Heart right ventricle (tissue), 16 donors: ENCODE measurements at regions not wholly inside any gene's neighbourhood (a gene's known extent, or its start where the extent isn't known, plus 50 kb on each side); places are given as distances from the start of the nearest gene placed in this dataset.

Experiments used
- ATAC-seq, 8 donors: fragments of 200-7000 bp; cut with Tn5 transposase; one replicate each; pipeline ENCODE4 v1.9.1; 2020; ENCODE audit warnings: mild to moderate bottlenecking in 8 of 8, moderate library complexity in 8 of 8, moderate number of reproducible peaks in 1 of 8
- DNase-seq, 2 donors: peaks; one replicate each; pipeline ENCODE4 v3.0.0-alpha.2; 2020
- H3K27ac ChIP-seq, 10 donors: fragments of 200-600 bp; sonication (generic) in 2 of 10; one replicate each; pipeline versions ENCODE4 v1.5.0 to v1.8.0; 2020 to 2022; ENCODE audit warnings: mild to moderate bottlenecking in 3 of 10
- H3K27me3 ChIP-seq, 7 donors: fragments of 200-600 bp; one replicate each; pipeline ENCODE4 v1.8.0; 2021 to 2022; ENCODE audit warnings: mild to moderate bottlenecking in 2 of 7
- H3K36me3 ChIP-seq, 9 donors: fragments of 200-600 bp; sonication (generic) in 1 of 9; one replicate each; pipeline versions ENCODE4 v1.5.0 to v1.8.0; 2020 to 2022; ENCODE audit warnings: mild to moderate bottlenecking in 2 of 9
- H3K4me1 ChIP-seq, 9 donors: fragments of 200-600 bp; sonication (generic) in 1 of 9; one replicate each; pipeline versions ENCODE4 v1.5.0 to v1.8.0; 2020 to 2022; ENCODE audit warnings: mild to moderate bottlenecking in 4 of 9
- H3K4me3 ChIP-seq, 10 donors: fragments of 200-600 bp; sonication (generic) in 2 of 10; one replicate each; pipeline versions ENCODE4 v1.5.0 to v1.8.0; 2020 to 2022; ENCODE audit warnings: mild to moderate bottlenecking in 7 of 10, moderate library complexity in 2 of 10
- H3K9me3 ChIP-seq, 11 donors: fragments of 200-600 bp in 10 of 11; sonication (generic) in 2 of 11; one replicate each; pipeline versions ENCODE4 v1.5.0 to v1.8.0; 2013 to 2022; ENCODE audit warnings: mild to moderate bottlenecking in 2 of 11, control low read depth in 1 of 11, moderate library complexity in 1 of 11
- WGBS, 2 donors: extraction: QIAGEN DNeasy Blood & Tissue Kit; methylation state at CpG; one replicate each; pipeline ENCODE4 v1.1.7; 2013; ENCODE audit warnings: inconsistent platforms in 1 of 2; 5-methylcytosine and 5-hydroxymethylcytosine counted together
- intact Hi-C, 10 donors: fragments of 100-400 bp; cut with DNase I; formaldehyde crosslinking; loops; one replicate each; pipeline versions ENCODE4 v1.11.1 to v1.14.2; 2022
- TF ChIP-seq, protein P1 (sequence below), 9 donors: fragments of 200-600 bp; sonication (generic) in 2 of 9; IDR thresholded peaks; one replicate each; pipeline versions ENCODE4 v1.5.0 to v1.8.0; 2021 to 2022; ENCODE audit warnings: antibody characterized with exemption in 9 of 9, mild to moderate bottlenecking in 5 of 9, moderate library complexity in 1 of 9
- donor health status: Arrhythmogenic right ventricular cardiomyopathy.
- donor health status: ischemic (EF 13 %, LVEDD 7.1; RV severe dilation, severe dysfunction).
- donor health status: healthy with polysubstance abuse.
- donor health status: DM: no; HTN: yes; CAD: no.
- donor health status: DM: no; HTN: no; CAD: no.
- donor health status: ischemic (EF 25% LVEDD 6.9; RV normal size, moderate dysfunction).
- donor health status: ischemic (EF 25% LVEDD 5.7; RV mildly dilated, moderate dysfunction).
- donor health status: healthy.
- donor health status: DM: yes; HTN: yes; CAD: no.
- donor health status: Ischemic cardiomyopathy.
- donor health status: ischemic (EF 35%, LVEDD 5.7; RV mildly dilated, moderate dysfunction).
- donor health status: nonischemic (EF 11% LVEDD 7.7; RV severe dilation, severe dysfunction).
- donor health status: DM: yes; HTN: yes; CAD: no.
- donor health status: PGD.
- donor health status: ischemic (EF 29% LVEDD 5.4; RV normal size, mild dysfunction).
- donor health status: nonischemic (EF 23%, LVEDD 6.1; RV moderate dilation, normal function).

DNA sequence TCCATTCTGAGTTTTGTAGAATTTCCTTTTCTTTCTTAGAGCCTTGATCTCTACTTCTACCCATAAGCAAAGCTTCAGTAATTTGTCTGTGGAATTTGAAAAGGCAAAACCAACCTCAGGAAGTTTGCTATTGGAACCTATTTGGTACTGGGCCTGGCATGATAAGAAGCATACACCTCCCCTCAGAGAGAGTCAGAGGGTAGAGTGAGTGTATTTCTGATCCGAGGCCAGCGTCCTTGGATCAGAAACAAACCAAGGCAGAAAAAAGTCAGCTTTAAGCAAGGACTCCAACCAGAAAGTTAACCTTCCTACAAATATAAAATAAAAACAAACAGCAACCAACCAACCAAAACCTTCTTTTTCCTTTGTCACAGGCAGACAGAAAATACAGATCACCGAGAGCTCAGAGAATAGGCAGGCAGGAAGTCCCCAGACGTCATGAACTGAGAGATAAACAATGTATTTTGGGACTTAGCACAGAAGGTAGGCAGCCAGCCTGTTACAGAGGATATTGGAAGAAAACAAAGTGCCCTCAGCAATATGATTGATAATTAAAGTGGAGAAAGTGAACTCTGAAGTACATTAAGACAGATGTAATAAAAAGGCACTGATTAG lies 141.5 kb downstream of the NEDD1 start:
- peak in 2 of 8 donors; percentile 61 for ATAC-seq
- Histone ChIP-seq H3K27ac (peak overlapping the region in 1 of 10 donors; percentile 34), H3K27me3 (no peaks in the 10 kb centered on the region), H3K9me3 (no peaks in the 10 kb centered on the region), H3K36me3 (no peaks in the 10 kb centered on the region), H3K4me1 (no peaks in the 10 kb centered on the region), H3K4me3 (no peak overlapping the region)
- intact Hi-C loops: no loop called here
- TF ChIP-seq, protein P1, sequence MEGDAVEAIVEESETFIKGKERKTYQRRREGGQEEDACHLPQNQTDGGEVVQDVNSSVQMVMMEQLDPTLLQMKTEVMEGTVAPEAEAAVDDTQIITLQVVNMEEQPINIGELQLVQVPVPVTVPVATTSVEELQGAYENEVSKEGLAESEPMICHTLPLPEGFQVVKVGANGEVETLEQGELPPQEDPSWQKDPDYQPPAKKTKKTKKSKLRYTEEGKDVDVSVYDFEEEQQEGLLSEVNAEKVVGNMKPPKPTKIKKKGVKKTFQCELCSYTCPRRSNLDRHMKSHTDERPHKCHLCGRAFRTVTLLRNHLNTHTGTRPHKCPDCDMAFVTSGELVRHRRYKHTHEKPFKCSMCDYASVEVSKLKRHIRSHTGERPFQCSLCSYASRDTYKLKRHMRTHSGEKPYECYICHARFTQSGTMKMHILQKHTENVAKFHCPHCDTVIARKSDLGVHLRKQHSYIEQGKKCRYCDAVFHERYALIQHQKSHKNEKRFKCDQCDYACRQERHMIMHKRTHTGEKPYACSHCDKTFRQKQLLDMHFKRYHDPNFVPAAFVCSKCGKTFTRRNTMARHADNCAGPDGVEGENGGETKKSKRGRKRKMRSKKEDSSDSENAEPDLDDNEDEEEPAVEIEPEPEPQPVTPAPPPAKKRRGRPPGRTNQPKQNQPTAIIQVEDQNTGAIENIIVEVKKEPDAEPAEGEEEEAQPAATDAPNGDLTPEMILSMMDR (IDR thresholded peaks at IDR 0.05): no peak
- DNase-seq: no peak
- WGBS, 2 donors: 24 to 28% methylated on average over 4 of the region's 4 CpGs

DNA sequence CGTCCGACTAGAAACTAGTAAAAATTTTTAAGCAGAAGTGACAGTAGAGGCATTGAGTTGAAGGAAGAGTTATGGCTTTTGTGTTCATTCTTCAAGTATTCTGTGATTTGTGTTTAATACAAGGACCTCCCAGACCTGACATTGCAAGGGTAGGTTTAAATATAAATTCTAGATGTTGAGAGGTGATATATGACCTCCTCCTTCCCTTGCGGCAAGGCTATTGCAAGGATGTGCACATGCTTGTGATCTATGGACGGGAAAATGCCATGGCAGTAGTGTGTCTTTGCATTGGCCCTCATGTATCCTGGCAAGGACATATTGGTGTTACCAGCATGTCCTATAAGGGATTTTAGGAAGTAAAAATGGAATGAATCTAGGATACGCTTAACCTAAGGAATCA lies 143.5 kb downstream of the NEDD1 start:
- Histone ChIP-seq H3K36me3 (no peaks in the 10 kb centered on the region), H3K4me1 (no peaks in the 10 kb centered on the region), H3K27me3 (no peaks in the 10 kb centered on the region), H3K4me3 (no peak overlapping the region), H3K9me3 (no peaks in the 10 kb centered on the region), H3K27ac (no peak overlapping the region)
- no peak for DNase-seq
- intact Hi-C loops: no loop called here
- no peak for ATAC-seq
- 75 to 89% methylated on average over 5 of the region's 5 CpGs for WGBS, 2 donors
- TF ChIP-seq, protein P1 (IDR thresholded peaks at IDR 0.05): no peak

DNA sequence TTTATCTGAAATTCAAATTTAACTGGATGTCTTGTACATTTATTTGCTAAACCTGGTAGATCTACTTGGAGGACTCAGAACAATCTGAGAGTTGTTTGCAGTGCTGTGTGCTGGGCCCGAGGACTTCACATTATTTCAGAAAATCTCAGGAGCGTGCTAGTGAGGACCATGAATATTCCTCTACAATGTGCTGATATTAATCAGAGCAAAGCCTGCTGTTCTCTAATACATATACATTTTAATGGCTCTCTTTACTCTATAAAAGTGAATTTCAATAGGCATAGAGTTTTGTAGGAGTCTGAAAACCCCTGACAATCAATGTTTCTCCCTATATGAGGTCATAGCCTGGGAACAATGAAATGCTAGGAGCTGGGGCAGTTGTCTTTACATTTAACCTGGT lies 144.3 kb downstream of the NEDD1 start:
- no peaks in the 10 kb centered on the region for H3K27me3 ChIP-seq
- no peak overlapping the region for H3K4me3 ChIP-seq
- peaks cover 0 to under 1% (median 0%) of the 10 kb centered on the region in 11 donors for H3K9me3 ChIP-seq
- WGBS, 2 donors: 97% methylated on average over 2 of the region's 2 CpGs
- no peak for ATAC-seq
- no peaks in the 10 kb centered on the region for H3K4me1 ChIP-seq
- H3K27ac ChIP-seq: no peak overlapping the region
- TF ChIP-seq, protein P1 (IDR thresholded peaks at IDR 0.05): no peak
- DNase-seq: no peak
- intact Hi-C loops: no loop called here
- no peaks in the 10 kb centered on the region for H3K36me3 ChIP-seq

DNA sequence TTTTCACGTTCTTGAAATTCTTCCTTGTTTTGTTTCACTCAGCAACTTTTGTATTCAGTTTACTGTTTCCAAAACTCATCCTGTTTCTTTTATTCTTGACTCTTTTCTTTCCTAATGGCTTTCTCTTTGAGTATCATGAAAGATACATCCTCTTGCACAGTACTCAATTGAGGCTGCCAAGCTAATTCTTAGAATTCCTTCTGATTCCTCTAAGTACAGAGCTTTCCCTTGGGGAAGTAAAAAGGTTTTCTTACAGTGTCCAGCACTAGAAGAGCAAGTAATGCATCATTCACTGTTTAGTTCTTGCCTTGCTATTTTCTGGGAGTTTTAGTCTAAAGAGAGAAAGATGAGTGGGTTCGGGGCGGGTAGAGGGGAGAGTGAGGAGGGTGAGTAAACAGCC lies 154.1 kb downstream of the NEDD1 start:
- DNase-seq (no peak), ATAC-seq (no peak)
- Histone ChIP-seq H3K4me1 (no peaks in the 10 kb centered on the region), H3K27ac (no peak overlapping the region), H3K9me3 (peaks cover 0 to 18% (median 0%) of the 10 kb centered on the region in 11 donors), H3K27me3 (no peaks in the 10 kb centered on the region), H3K36me3 (no peaks in the 10 kb centered on the region), H3K4me3 (no peak overlapping the region)
- intact Hi-C loops: no loop called here
- TF ChIP-seq, protein P1 (IDR thresholded peaks at IDR 0.05): no peak
- 58 to 73% methylated on average over 3 of the region's 3 CpGs for WGBS, 2 donors
